Activated CD4-positive, alpha-beta T cell treated with anti-CD3 and anti-CD28 coated beads, Interleukin-2, amount 50 U/mL, for 4 hours (primary cell): ENCODE measurements at regions not wholly inside any gene's neighbourhood (a gene's known extent, or its start where the extent isn't known, plus 50 kb on each side); places are given as distances from the start of the nearest gene placed in this dataset.

Source experiments
- DNase-seq, 2 experiments: peaks; one replicate each; pipeline ENCODE4 v3.0.0-alpha.2; 2020

GRCh38 chr6:169839898-169840631 lies 88.6 kb downstream of the ERMARD start:
- no peak for DNase-seq

GRCh38 chr6:169839493-169839892 lies 88.1 kb downstream of the ERMARD start:
- no peak for DNase-seq

GRCh38 chr6:169839029-169839481 lies 87.6 kb downstream of the ERMARD start:
- DNase-seq = no peak

GRCh38 chr6:169838346-169839028 lies 87.1 kb downstream of the ERMARD start:
- no peak for DNase-seq

- DNase-seq = no peak
Observed at GRCh38 chr6:169837529-169838250, 86.3 kb downstream of the ERMARD start.

- no peak for DNase-seq
Observed at GRCh38 chr6:169833258-169833794, 81.9 kb downstream of the ERMARD start.

- no peak for DNase-seq
Observed at GRCh38 chr6:169832247-169832948, 81.0 kb downstream of the ERMARD start.

GRCh38 chr6:169831450-169832246 lies 80.2 kb downstream of the ERMARD start:
- DNase-seq = peak; percentile 62 to 63
